ENCODE measurements at regions not wholly inside any gene's neighbourhood (a gene's known extent, or its start where the extent isn't known, plus 50 kb on each side); places are given as distances from the start of the nearest gene placed in this dataset.

DNA sequence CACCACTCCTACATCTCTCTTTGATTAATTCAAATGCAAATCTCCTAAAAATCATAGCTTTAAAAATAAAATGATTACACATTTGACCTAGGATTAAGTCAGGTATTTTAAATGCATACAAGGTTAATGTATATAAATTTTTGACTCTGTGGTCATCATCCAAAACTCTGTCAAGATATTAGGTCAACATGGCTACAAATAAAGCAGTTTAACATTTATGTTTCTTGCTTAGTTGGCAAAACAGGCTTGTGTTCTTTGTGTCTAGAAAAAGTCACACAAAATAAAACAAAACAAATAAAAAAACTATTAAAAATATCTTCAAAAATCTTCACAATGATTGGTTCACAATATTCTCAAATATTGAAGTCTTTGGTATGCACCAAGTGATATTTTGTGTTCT lies 473.2 kb downstream of the LRFN5 start:
- ATAC-seq (no peak), DNase-seq (no peak)
- Mint-ChIP-seq H3K36me3 (ENCODE audit: insufficient read depth) (no peaks in the 10 kb centered on the region), H3K4me1 (ENCODE audit: low read depth) (no peaks in the 10 kb centered on the region), H3K4me3 (no peak overlapping the region), H3K27me3 (ENCODE audit: low read depth) (no peaks in the 10 kb centered on the region), H3K9me3 (no peaks in the 10 kb centered on the region)

DNA sequence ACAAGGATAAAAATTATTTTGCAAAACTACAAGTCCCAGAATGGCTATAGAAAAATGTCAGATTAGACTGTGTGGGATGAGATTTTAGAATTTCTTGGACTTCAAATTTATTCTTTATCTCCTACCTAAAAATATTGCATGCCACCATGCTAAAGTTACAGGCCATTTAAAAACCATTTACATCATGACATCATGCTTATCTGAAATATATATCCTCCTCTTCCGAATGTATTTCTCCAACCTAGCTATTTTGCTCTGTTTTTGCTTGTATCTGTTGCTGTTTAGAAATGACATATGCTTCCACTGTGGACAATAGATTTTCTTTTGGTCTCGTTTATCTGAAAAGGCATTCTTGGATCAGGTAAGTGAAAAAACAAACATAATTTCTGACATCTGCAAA lies 471.7 kb downstream of the LRFN5 start:
- no peak for ATAC-seq
- Mint-ChIP-seq H3K36me3 (ENCODE audit: insufficient read depth) (no peaks in the 10 kb centered on the region), H3K27me3 (ENCODE audit: low read depth) (no peaks in the 10 kb centered on the region), H3K4me1 (ENCODE audit: low read depth) (no peaks in the 10 kb centered on the region), H3K9me3 (no peaks in the 10 kb centered on the region), H3K4me3 (no peak overlapping the region)
- no peak for DNase-seq

DNA sequence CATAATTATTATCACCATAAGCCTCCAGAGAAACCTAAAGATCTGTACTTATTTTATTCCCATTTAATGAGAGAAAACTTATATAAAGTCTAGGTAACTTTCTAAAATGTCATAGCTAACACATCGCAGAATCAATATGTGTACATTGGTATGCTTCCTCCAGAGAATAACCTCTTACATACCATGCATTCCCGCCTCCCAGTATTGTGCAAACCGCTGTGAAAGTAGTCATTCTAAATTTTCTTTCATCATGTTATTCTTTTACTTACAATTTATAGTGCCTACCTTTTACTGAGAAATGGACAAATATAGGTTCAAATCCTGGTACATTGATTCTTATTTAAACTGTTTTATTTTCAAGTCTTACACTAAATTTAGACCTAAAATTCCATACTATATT lies 463.4 kb downstream of the LRFN5 start:
- no peak overlapping the region for H3K4me3 Mint-ChIP-seq
- H3K27me3 Mint-ChIP-seq (ENCODE audit: low read depth), result no peaks in the 10 kb centered on the region
- no peak for ATAC-seq
- no peak for DNase-seq
- H3K4me1 Mint-ChIP-seq (ENCODE audit: low read depth), result no peaks in the 10 kb centered on the region
- peaks cover 9% of the 10 kb centered on the region for H3K9me3 Mint-ChIP-seq
- H3K36me3 Mint-ChIP-seq (ENCODE audit: insufficient read depth), result no peaks in the 10 kb centered on the region

DNA sequence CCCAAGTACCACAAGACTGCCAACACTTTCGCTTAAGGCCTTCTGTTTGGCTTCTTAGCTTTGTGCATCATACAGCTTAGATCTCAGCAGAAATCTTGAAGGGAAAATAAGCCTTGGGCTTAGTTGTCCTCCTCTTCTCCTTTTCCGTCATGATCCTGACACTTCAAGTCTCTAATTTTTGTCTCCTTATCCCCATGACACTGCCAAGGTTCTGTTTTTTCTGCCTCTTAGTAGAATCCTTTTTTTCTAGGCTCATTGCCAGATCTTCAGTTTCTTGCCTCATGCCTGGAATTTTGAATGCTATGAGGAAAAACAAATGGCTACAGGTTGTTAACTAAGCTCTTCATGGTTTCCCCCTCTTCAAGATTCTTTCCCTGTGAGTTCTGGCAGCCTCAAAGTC lies 450.4 kb downstream of the LRFN5 start:
- no peaks in the 10 kb centered on the region for H3K27me3 Mint-ChIP-seq (ENCODE audit: low read depth)
- H3K36me3 Mint-ChIP-seq (ENCODE audit: insufficient read depth), result no peaks in the 10 kb centered on the region
- no peaks in the 10 kb centered on the region for H3K4me1 Mint-ChIP-seq (ENCODE audit: low read depth)
- DNase-seq (no peak), ATAC-seq (no peak)
- no peak overlapping the region for H3K4me3 Mint-ChIP-seq
- H3K9me3 Mint-ChIP-seq, result no peaks in the 10 kb centered on the region

DNA sequence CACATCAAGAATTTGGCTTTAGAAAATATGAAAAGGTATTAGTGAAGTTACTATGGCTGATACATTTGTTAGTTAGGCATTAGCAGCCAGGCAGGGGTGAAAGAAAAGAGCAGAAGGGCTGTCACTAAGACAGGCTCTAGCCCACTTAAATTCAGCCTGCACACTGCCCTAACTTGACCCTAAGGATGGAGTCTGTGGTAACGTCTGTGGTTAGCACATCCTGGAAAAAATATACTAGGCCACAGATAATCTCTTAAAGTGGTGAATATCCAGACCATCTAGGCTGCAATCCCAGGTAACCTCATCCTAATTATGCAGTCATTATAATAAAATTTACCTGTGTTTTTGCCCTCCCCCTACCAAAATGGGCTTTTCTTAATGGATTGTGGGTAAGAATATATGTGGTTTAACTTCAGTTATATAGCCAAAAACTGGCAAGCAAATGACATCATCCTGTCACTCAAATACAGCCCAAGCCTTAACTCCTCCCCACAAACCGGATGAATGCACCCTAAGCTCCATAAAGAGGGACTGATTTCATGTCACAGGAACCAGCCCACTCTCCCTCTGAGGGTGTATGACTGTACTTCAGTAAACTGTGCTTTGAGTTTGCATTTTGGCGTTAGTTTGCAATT lies 440.9 kb downstream of the LRFN5 start:
- H3K9me3 Mint-ChIP-seq, result no peaks in the 10 kb centered on the region
- no peaks in the 10 kb centered on the region for H3K36me3 Mint-ChIP-seq (ENCODE audit: insufficient read depth)
- no peak for ATAC-seq
- H3K4me1 Mint-ChIP-seq (ENCODE audit: low read depth), result no peaks in the 10 kb centered on the region
- H3K4me3 Mint-ChIP-seq, result no peak overlapping the region
- no peak for DNase-seq
- no peaks in the 10 kb centered on the region for H3K27me3 Mint-ChIP-seq (ENCODE audit: low read depth)

DNA sequence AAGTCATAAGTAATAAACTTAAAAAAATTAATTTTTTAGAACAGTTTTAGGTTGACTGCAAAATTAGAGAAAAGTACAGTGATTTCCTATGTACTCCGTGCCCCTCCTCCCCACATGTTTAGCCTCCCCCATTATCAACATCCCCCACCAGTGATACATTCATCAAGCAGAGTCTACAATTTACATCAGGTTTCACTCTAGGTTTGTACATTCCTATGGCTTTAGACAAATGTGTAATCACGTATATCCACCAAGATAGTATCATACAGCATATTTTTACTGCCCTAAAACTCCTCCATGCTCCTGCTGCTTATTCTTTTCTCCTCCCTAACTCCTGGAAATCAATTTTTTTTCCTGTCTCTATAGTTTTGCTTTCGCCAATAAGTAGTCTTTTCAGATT lies 438.7 kb downstream of the LRFN5 start:
- Mint-ChIP-seq H3K4me3 (no peak overlapping the region), H3K36me3 (ENCODE audit: insufficient read depth) (no peaks in the 10 kb centered on the region), H3K9me3 (no peaks in the 10 kb centered on the region), H3K4me1 (ENCODE audit: low read depth) (no peaks in the 10 kb centered on the region), H3K27me3 (ENCODE audit: low read depth) (no peaks in the 10 kb centered on the region)
- no peak for ATAC-seq
- no peak for DNase-seq

DNA sequence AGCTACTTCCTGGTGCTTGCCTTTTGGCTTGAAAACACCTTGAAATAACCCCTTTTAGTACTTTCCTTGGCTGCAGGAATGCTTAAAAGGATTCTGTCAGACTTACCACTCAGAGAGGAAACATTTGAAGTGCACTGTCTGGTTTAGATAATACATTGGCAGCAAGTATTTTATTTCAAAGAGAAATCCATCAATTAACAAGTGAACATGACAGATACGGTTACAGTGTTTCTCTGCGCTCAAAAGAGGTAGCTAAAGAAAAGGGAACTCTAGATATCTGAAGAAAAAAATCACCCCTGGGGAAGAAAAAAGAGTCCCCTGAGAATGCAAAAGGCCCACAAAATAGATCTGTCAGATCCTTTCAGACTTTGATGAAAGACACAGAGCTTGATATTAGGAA lies 421.9 kb downstream of the LRFN5 start:
- no peaks in the 10 kb centered on the region for H3K27me3 Mint-ChIP-seq (ENCODE audit: low read depth)
- ATAC-seq, result no peak
- no peak overlapping the region for H3K4me3 Mint-ChIP-seq
- H3K9me3 Mint-ChIP-seq, result peaks cover 16% of the 10 kb centered on the region
- no peak for DNase-seq
- H3K4me1 Mint-ChIP-seq (ENCODE audit: low read depth), result no peaks in the 10 kb centered on the region
- H3K36me3 Mint-ChIP-seq (ENCODE audit: insufficient read depth), result no peaks in the 10 kb centered on the region

DNA sequence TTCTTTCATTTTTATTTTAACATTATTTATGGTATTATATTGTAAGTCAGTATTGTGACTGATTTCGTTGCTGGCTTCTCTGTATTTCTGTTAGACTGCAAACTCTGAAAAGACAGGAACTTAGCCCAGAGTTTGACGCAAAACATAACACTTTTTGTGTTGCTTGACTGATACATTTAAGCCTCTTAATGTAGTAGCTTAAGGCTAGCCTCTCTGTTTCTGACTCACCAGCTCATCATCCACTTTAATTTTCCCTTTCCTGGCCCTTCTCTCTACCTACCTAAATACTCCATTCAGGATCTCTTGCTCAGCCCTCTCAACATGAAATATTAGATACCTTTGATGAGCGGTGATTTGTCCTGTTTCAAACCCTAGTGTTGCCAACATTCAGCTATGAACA lies 420.6 kb downstream of the LRFN5 start:
- Mint-ChIP-seq H3K4me3 (no peak overlapping the region), H3K9me3 (peaks cover 16% of the 10 kb centered on the region), H3K4me1 (ENCODE audit: low read depth) (no peaks in the 10 kb centered on the region), H3K36me3 (ENCODE audit: insufficient read depth) (no peaks in the 10 kb centered on the region), H3K27me3 (ENCODE audit: low read depth) (no peaks in the 10 kb centered on the region)
- ATAC-seq, result no peak
- no peak for DNase-seq

DNA sequence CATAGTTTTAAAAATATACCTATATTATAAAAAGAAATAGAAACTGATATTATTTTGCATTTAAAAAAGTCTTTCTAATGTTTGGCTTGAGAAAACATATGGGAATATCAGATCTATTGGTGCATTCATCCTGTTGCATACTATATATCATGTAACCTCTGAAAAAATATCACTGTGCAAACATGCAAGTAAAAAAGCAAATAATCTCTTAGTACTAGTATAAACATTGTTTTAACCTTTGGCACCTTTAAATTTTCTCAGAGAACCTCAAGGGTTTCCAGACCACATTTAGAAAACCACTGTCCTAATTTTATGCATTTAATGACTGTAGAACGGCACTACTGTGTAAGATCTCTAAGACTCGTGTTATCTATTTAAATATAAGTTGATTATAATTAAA lies 416.8 kb downstream of the LRFN5 start:
- no peak for DNase-seq
- Mint-ChIP-seq H3K4me3 (no peak overlapping the region), H3K4me1 (ENCODE audit: low read depth) (no peaks in the 10 kb centered on the region), H3K9me3 (peaks cover 20% of the 10 kb centered on the region), H3K27me3 (ENCODE audit: low read depth) (no peaks in the 10 kb centered on the region), H3K36me3 (ENCODE audit: insufficient read depth) (no peaks in the 10 kb centered on the region)
- no peak for ATAC-seq

DNA sequence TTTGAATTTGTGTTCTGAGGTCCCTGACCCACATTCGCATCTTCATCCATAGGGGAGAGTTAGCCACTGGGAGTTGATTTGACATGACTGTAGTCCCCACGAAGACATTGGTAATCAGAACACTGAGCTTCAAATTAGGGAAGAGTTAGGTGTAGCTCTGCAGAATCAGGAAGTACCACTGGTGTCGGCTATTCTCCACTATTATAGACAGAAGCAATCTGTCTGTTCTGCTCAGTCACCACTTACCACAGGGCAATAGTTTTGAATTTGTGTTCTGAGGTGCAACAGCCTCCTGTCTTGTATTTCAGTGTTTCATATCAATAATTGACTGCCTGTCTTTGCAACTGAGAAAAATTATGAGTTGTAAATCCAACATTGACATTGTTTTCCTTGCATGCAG lies 407.6 kb downstream of the LRFN5 start:
- Mint-ChIP-seq H3K4me3 (no peak overlapping the region), H3K9me3 (peaks cover 5% of the 10 kb centered on the region), H3K36me3 (ENCODE audit: insufficient read depth) (no peaks in the 10 kb centered on the region), H3K4me1 (ENCODE audit: low read depth) (no peaks in the 10 kb centered on the region), H3K27me3 (ENCODE audit: low read depth) (no peaks in the 10 kb centered on the region)
- no peak for ATAC-seq
- DNase-seq, result no peak

DNA sequence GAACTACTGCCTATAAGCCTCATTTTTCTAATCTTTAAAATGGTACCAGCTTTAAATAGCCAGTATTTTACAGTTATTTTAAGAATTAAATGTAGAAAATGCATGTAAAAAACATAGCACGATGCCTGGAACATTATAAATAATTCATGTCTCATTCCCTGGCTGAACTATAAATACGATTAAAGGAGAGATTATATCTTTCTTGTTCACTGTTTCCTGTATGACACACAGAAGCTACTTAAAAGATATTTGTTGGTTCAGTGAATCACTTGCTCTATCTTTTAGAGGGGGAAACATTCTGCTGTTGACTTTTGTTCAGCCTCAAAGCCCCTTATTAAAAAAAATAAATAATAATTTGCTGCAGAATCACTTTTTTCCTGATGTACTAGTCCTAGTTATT lies 406.9 kb downstream of the LRFN5 start:
- no peaks in the 10 kb centered on the region for H3K4me1 Mint-ChIP-seq (ENCODE audit: low read depth)
- H3K9me3 Mint-ChIP-seq, result peaks cover 5% of the 10 kb centered on the region
- DNase-seq (no peak), ATAC-seq (no peak)
- H3K27me3 Mint-ChIP-seq (ENCODE audit: low read depth), result no peaks in the 10 kb centered on the region
- H3K36me3 Mint-ChIP-seq (ENCODE audit: insufficient read depth), result no peaks in the 10 kb centered on the region
- no peak overlapping the region for H3K4me3 Mint-ChIP-seq

DNA sequence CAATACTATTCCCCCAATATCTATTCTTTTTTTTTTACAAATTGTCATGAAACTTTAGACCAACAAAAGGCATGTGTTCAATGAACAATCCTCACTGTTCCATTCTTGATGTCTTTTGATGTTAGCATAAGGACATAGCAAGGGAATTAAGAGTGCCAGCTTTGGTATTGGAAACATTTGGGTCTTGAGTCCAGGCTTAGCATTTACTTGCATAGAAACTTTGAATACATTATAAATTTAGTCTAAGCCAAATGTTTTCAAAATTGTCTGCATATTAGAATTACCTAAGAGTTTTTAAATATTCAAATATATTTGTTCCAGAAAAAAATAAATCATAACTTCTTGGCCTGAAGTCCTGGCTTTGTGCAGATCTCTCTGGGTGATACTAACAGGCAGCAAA lies 406.5 kb downstream of the LRFN5 start:
- no peak for ATAC-seq
- no peaks in the 10 kb centered on the region for H3K36me3 Mint-ChIP-seq (ENCODE audit: insufficient read depth)
- H3K9me3 Mint-ChIP-seq, result peaks cover 7% of the 10 kb centered on the region
- no peaks in the 10 kb centered on the region for H3K4me1 Mint-ChIP-seq (ENCODE audit: low read depth)
- H3K4me3 Mint-ChIP-seq, result no peak overlapping the region
- no peak for DNase-seq
- H3K27me3 Mint-ChIP-seq (ENCODE audit: low read depth), result no peaks in the 10 kb centered on the region

DNA sequence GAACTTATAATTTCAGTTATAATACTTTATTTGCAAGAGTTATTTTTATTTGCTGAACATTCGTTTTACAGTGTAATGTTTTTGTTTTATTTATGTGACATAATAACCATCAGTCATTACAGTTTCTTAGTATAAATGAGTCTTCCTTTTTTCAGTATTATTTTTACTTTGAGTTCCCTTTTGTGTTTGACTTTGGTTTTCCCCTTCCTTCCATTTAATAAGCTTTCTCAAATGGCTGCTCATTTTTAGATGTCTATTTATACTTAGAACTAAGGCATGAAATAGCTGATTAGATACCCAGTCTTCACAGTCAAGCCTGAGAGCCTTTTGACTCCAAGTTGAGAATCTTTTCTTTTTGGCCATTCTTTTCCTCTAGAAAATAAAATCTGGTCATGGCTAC lies 404.5 kb downstream of the LRFN5 start:
- no peak for ATAC-seq
- no peaks in the 10 kb centered on the region for H3K36me3 Mint-ChIP-seq (ENCODE audit: insufficient read depth)
- no peak for DNase-seq
- H3K4me1 Mint-ChIP-seq (ENCODE audit: low read depth), result no peaks in the 10 kb centered on the region
- no peaks in the 10 kb centered on the region for H3K27me3 Mint-ChIP-seq (ENCODE audit: low read depth)
- H3K4me3 Mint-ChIP-seq, result no peak overlapping the region
- peaks cover 8% of the 10 kb centered on the region for H3K9me3 Mint-ChIP-seq

DNA sequence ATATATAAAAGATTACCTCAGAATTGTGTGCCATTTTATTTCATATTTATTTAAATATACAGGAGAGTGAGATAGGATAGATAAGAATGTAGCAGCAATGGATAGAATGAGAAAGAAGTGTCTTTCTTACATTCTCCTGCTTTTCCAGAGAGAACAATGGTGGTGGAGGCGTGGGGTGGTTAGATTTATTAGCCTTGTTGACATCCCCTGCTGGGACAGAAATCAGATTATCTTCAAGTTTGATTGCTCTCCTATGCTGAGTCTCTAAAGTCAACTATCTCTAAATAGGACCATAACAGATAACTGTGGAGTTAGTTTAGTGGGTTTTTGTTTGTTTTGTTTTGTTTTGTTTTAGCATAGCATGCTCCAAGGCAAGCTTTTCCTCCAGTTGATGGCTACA lies 397.6 kb downstream of the LRFN5 start:
- Mint-ChIP-seq H3K4me1 (ENCODE audit: low read depth) (no peaks in the 10 kb centered on the region), H3K4me3 (no peak overlapping the region), H3K36me3 (ENCODE audit: insufficient read depth) (no peaks in the 10 kb centered on the region), H3K27me3 (ENCODE audit: low read depth) (no peaks in the 10 kb centered on the region), H3K9me3 (peaks cover 3% of the 10 kb centered on the region)
- DNase-seq (no peak), ATAC-seq (no peak)

DNA sequence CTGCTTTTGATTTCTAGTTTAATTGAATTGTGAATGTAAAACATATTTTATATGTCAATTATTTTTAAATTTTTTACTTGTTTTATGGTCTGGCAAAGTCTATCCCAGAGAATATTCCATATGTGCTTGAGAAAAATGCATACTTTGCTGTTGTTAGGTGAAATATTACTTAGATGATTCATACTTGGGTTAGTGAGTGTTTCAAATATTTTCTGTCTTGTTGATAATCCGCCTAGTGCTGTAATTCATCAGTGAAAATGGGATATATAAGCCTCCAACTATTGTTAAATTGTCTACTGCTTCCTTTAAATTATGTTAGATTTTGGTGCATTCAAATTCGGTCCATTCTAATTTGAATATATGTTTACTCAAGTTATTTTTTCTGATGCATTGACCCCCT lies 395.5 kb downstream of the LRFN5 start:
- Mint-ChIP-seq H3K27me3 (ENCODE audit: low read depth) (no peaks in the 10 kb centered on the region), H3K4me3 (no peak overlapping the region), H3K4me1 (ENCODE audit: low read depth) (no peaks in the 10 kb centered on the region), H3K36me3 (ENCODE audit: insufficient read depth) (no peaks in the 10 kb centered on the region), H3K9me3 (no peaks in the 10 kb centered on the region)
- ATAC-seq (no peak), DNase-seq (no peak)

DNA sequence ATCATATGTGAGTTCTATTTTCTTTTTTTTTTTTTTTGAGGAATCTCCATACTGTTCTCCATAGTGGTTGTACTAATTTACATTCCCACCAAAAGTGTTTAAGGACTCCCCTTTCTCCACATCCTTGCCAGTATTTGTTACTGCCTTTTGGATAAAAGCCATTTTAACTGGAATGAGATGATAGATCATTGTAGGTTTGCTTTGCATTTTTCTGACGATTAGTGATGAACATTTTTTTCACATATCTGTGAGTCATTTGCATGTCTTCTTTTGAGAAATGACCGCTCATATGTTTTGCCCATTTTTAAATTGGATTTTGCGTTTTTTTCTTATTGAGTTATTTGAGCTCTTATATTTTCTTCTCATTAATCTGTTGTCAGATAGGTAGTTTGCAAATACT lies 394.8 kb downstream of the LRFN5 start:
- Mint-ChIP-seq H3K27me3 (ENCODE audit: low read depth) (no peaks in the 10 kb centered on the region), H3K4me3 (no peak overlapping the region)

More for the DNA sequence above, 394.8 kb downstream of the LRFN5 start:
- Mint-ChIP-seq H3K9me3 (no peaks in the 10 kb centered on the region), H3K36me3 (ENCODE audit: insufficient read depth) (no peaks in the 10 kb centered on the region), H3K4me1 (ENCODE audit: low read depth) (no peaks in the 10 kb centered on the region)
- ATAC-seq (no peak), DNase-seq (no peak)
